GM06990 (cell line): ENCODE measurements at regions not wholly inside any gene's neighbourhood (a gene's known extent, or its start where the extent isn't known, plus 50 kb on each side); places are given as distances from the start of the nearest gene placed in this dataset.

Source experiments
- DNase-seq: peaks from one replicate; pipeline ENCODE4 v3.0.0-alpha.2; 2011; ENCODE audit not compliant: insufficient read length; ENCODE audit errors: extremely low read depth
- H3K27me3 ChIP-seq: replicated peaks from 2 replicates; pipeline ENCODE4 v1.6.0; 2011; ENCODE audit warnings: low read length; ENCODE audit not compliant: control insufficient read depth, insufficient read depth
- H3K36me3 ChIP-seq: 2 replicates; pipeline ENCODE4 v1.5.1; 2011; ENCODE audit warnings: low read length; ENCODE audit not compliant: control insufficient read depth, insufficient read depth
- H3K4me3 ChIP-seq: replicated peaks from 2 replicates; pipeline ENCODE4 v1.5.1; 2011; ENCODE audit warnings: low read depth, mild to moderate bottlenecking, control low read depth, low read length
- CTCF ChIP-seq: IDR thresholded peaks from 2 replicates; pipeline ENCODE4 v1.5.1; 2011; ENCODE audit warnings: low read length, control low read depth, mild to moderate bottlenecking, inconsistent platforms; ENCODE audit not compliant: insufficient read depth, poor library complexity, severe bottlenecking

- DNase-seq: no peak
- Histone ChIP-seq H3K36me3 (no peaks in the 10 kb centered on the region), H3K4me3 (no peak overlapping the region), H3K27me3 (no peaks in the 10 kb centered on the region)
- TF ChIP-seq CTCF: no peak
These were observed 605.9 kb upstream of the PKDCC start for GRCh38 chr2:41441958-41442357.

GRCh38 chr2:41445865-41446264, 602.0 kb upstream of the PKDCC start:
- Histone ChIP-seq H3K36me3 (no peaks in the 10 kb centered on the region), H3K4me3 (no peak overlapping the region), H3K27me3 (no peaks in the 10 kb centered on the region)
- DNase-seq: no peak
- no peak for TF ChIP-seq CTCF

GRCh38 chr2:41446266-41446665, 601.6 kb upstream of the PKDCC start:
- H3K27me3 ChIP-seq: no peaks in the 10 kb centered on the region
- no peak overlapping the region for H3K4me3 ChIP-seq
- no peaks in the 10 kb centered on the region for H3K36me3 ChIP-seq
- no peak for DNase-seq
- TF ChIP-seq CTCF: no peak

GRCh38 chr2:41448221-41448620, 599.6 kb upstream of the PKDCC start:
- no peak for TF ChIP-seq CTCF
- no peaks in the 10 kb centered on the region for H3K36me3 ChIP-seq

GRCh38 chr2:41457026-41457425, 590.8 kb upstream of the PKDCC start:
- no peak for TF ChIP-seq CTCF
- Histone ChIP-seq H3K4me3 (no peak overlapping the region), H3K36me3 (no peaks in the 10 kb centered on the region), H3K27me3 (no peaks in the 10 kb centered on the region)
- no peak for DNase-seq

More at GRCh38 chr2:41448221-41448620, 599.6 kb upstream of the PKDCC start:
- Histone ChIP-seq H3K4me3 (no peak overlapping the region), H3K27me3 (no peaks in the 10 kb centered on the region)
- no peak for DNase-seq

- TF ChIP-seq CTCF: no peak
- no peak for DNase-seq
- no peak overlapping the region for H3K4me3 ChIP-seq
- H3K27me3 ChIP-seq: no peaks in the 10 kb centered on the region
- no peaks in the 10 kb centered on the region for H3K36me3 ChIP-seq
These were observed 587.2 kb upstream of the PKDCC start for GRCh38 chr2:41460661-41461060.
